Activated CD4-positive, alpha-beta T cell treated with anti-CD3 and anti-CD28 coated beads, Interleukin-2, Interleukin-4, amounts not matched to agents 100 ng/mL and 50 ng/mL, durations not matched to agents 16 hours and 8 hours (primary cell): ENCODE measurements at regions not wholly inside any gene's neighbourhood (a gene's known extent, or its start where the extent isn't known, plus 50 kb on each side); places are given as distances from the start of the nearest gene placed in this dataset.
A peak's percentile ranks its signal among the peaks of the same experiment; 100 is the strongest.
"Not testable (repeated sequence)": the region's sequence is repeated elsewhere in the genome, so short reads cannot be mapped to it uniquely, and the experiment has no call there.

Source experiments
- DNase-seq: peaks from one replicate; pipeline ENCODE4 v3.0.0-alpha.2; 2020; ENCODE audit warnings: low spot score

- DNase-seq, result no peak
These were observed 130.5 kb upstream of the NOX3 start for GRCh38 chr6:155586090-155586489.

GRCh38 chr6:155584006-155584405, 128.4 kb upstream of the NOX3 start:
- no peak for DNase-seq

GRCh38 chr6:155582016-155582991, 126.7 kb upstream of the NOX3 start:
- DNase-seq, result no peak

- no peak for DNase-seq
These were observed 125.3 kb upstream of the NOX3 start for GRCh38 chr6:155580904-155581303.

- no peak for DNase-seq
These were observed 122.6 kb upstream of the NOX3 start for GRCh38 chr6:155578251-155578650.

- DNase-seq, result no peak
These were observed 106.3 kb upstream of the NOX3 start for GRCh38 chr6:155561966-155562364.

- DNase-seq, result no peak
These were observed 105.8 kb upstream of the NOX3 start for GRCh38 chr6:155561257-155561965.

- DNase-seq, result no peak
These were observed 94.3 kb upstream of the NOX3 start for GRCh38 chr6:155549928-155550327.

GRCh38 chr6:155549028-155549798, 93.6 kb upstream of the NOX3 start:
- DNase-seq, result no peak

- no peak for DNase-seq
These were observed 92.9 kb upstream of the NOX3 start for GRCh38 chr6:155548576-155548975.

GRCh38 chr6:155544677-155545076, 89.0 kb upstream of the NOX3 start:
- DNase-seq, result no peak

- DNase-seq, result no peak
These were observed 87.7 kb upstream of the NOX3 start for GRCh38 chr6:155543166-155543847.

- DNase-seq, result no peak
These were observed 86.4 kb upstream of the NOX3 start for GRCh38 chr6:155542036-155542435.

- no peak for DNase-seq
These were observed 83.2 kb upstream of the NOX3 start for GRCh38 chr6:155538708-155539390.

- no peak for DNase-seq
These were observed 79.0 kb upstream of the NOX3 start for GRCh38 chr6:155534678-155535077.

GRCh38 chr6:155530219-155530834, 74.7 kb upstream of the NOX3 start:
- peak; percentile 40 for DNase-seq

GRCh38 chr6:155529814-155530213, 74.2 kb upstream of the NOX3 start:
- DNase-seq, result not testable (repeated sequence)

- peak; percentile 4 for DNase-seq
These were observed 73.4 kb upstream of the NOX3 start for GRCh38 chr6:155528982-155529453.

- DNase-seq, result no peak
These were observed 72.7 kb upstream of the NOX3 start for GRCh38 chr6:155528335-155528734.

- no peak for DNase-seq
These were observed 71.8 kb upstream of the NOX3 start for GRCh38 chr6:155527443-155527842.
